ENCODE measurements at regions not wholly inside any gene's neighbourhood (a gene's known extent, or its start where the extent isn't known, plus 50 kb on each side); places are given as distances from the start of the nearest gene placed in this dataset.

DNA sequence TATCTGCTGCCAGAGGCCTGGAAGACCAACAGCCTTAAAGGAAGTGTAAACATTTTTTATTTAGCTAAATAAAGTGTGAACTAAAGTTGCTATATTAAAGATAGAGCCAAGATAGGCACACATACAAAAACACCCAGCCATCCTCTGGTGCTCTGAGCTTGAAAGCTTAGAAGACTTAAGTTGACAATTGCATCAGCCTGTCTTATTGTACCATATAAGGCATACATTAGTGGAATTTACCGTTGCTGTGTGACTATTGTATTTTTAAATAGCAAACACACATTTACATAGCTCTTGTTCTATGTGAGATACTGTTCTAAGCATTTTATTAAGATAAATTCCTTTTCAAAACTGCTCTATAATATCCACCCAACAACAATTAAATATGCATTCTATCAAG lies 736.6 kb upstream of the ZEB2 start:
- H3K4me3 ChIP-seq (ENCODE audit: low read length) = no peak overlapping the region
- H3K4me2 ChIP-seq (ENCODE audit: low read length) = no peak overlapping the region
- H3K9me3 ChIP-seq (replicated peaks; ENCODE audit: low read length) = no peaks in the 10 kb centered on the region
- no peaks in the 10 kb centered on the region for H3K27me3 ChIP-seq (ENCODE audit: control insufficient read depth, insufficient read depth, low read length)
- H3K4me1 ChIP-seq (ENCODE audit: control insufficient read depth, insufficient read depth, low read length) = no peaks in the 10 kb centered on the region
- no peaks in the 10 kb centered on the region for H3K36me3 ChIP-seq (ENCODE audit: insufficient read depth, low read length)
- no peak overlapping the region for H3K9ac ChIP-seq (ENCODE audit: low read depth, low read length)

DNA sequence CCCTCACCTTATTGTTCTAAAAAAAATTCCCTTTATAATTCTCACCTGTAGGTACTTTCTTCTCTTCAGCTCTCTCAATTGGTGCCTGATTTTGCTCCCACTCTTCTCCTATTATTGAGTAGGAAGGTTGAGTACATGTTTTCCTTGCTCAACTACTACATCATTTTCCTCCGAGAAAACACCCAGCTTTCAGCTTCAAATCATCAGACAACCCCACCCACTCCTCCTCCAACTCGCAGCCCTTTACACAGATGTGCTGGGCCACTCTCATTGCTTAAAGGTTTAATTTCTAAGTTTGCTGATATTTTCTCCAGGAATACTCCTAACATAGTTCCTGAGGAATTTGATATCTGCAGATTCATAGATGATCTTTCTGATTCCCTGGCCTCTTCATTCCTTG lies 734.4 kb upstream of the ZEB2 start:
- no peak overlapping the region for H3K4me3 ChIP-seq (ENCODE audit: low read length)
- H3K4me2 ChIP-seq (ENCODE audit: low read length) = no peak overlapping the region
- H3K27me3 ChIP-seq (ENCODE audit: control insufficient read depth, insufficient read depth, low read length) = no peaks in the 10 kb centered on the region
- H3K9ac ChIP-seq (ENCODE audit: low read depth, low read length) = no peak overlapping the region
- H3K9me3 ChIP-seq (replicated peaks; ENCODE audit: low read length) = no peaks in the 10 kb centered on the region
- H3K4me1 ChIP-seq (ENCODE audit: control insufficient read depth, insufficient read depth, low read length) = no peaks in the 10 kb centered on the region
- no peaks in the 10 kb centered on the region for H3K36me3 ChIP-seq (ENCODE audit: insufficient read depth, low read length)

DNA sequence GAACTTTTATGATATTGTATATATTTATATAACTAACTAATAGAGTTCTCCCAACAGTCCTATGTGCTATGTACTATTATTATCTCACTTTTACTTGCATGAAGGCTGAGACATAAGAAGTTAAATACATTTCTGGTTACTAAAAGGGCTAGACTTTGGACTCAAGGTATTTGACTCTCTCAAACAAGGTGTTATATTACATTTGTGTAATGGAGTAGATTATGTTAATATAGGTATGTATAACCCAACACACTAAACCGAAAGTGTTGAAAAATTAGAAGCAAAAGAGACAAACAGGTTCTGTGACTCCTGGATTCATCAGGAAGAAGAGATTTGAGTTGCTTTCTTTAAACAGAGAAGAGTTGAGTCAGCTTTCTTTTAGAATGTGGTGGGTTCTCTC lies 733.6 kb upstream of the ZEB2 start:
- Histone ChIP-seq H3K36me3 (ENCODE audit: insufficient read depth, low read length) (no peaks in the 10 kb centered on the region), H3K4me3 (ENCODE audit: low read length) (no peak overlapping the region), H3K27me3 (ENCODE audit: control insufficient read depth, insufficient read depth, low read length) (no peaks in the 10 kb centered on the region), H3K4me2 (ENCODE audit: low read length) (no peak overlapping the region), H3K9me3 (replicated peaks; ENCODE audit: low read length) (no peaks in the 10 kb centered on the region), H3K9ac (ENCODE audit: low read depth, low read length) (no peak overlapping the region), H3K4me1 (ENCODE audit: control insufficient read depth, insufficient read depth, low read length) (no peaks in the 10 kb centered on the region)

DNA sequence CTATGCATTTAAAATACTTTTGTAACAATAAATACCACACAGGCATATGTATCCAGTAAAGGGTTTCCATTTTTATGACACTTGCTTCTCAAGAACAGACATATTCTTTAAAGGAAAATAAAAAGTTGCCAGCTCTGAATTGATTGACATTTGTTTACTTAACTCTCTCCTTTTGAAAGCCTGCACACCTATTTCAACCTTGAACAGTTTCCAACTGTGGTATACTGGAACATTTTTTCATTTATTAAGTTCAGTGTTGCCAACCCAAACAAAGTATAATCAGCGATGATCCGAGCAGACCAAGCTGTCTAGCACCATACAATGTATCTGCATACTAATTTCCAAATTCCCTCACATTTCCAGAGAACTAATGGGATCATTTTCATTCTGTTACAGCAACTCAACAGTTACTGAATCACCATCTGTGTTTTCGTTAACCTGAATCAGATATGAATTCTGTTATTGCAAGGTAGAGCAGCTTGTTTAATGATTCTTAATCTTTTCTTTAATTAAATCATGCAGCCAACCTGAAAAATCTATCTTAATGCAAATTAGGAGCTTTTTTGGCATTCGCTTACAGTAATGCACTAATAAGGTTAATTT lies 725.5 kb upstream of the ZEB2 start:
- Histone ChIP-seq H3K4me1 (ENCODE audit: control insufficient read depth, insufficient read depth, low read length) (no peaks in the 10 kb centered on the region), H3K4me2 (ENCODE audit: low read length) (no peak overlapping the region), H3K36me3 (ENCODE audit: insufficient read depth, low read length) (no peaks in the 10 kb centered on the region), H3K4me3 (ENCODE audit: low read length) (no peak overlapping the region), H3K9me3 (replicated peaks; ENCODE audit: low read length) (no peaks in the 10 kb centered on the region), H3K9ac (ENCODE audit: low read depth, low read length) (no peak overlapping the region), H3K27me3 (ENCODE audit: control insufficient read depth, insufficient read depth, low read length) (no peaks in the 10 kb centered on the region)

DNA sequence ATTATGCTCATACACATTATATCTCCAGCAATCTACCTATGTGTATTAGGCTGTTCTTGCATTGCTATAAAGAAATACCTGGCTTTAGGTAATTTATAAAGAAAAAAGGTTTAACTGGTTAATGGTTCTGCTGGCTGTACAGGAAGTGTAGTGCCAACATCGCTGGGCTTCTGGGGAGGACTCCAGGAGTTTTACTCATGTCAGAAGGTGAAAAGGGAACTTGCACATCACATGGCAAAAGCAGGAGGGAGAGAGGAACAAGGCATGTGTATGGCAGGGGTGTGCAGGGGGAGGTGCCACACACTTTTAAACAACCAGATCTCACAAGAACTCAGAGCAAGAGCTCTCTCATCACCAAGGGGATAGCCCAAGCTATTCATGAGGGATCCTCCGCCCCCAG lies 715.4 kb upstream of the ZEB2 start:
- Histone ChIP-seq H3K4me2 (ENCODE audit: low read length) (no peak overlapping the region), H3K4me1 (ENCODE audit: control insufficient read depth, insufficient read depth, low read length) (no peaks in the 10 kb centered on the region)

GRCh38 chr2:145230546-145230945 lies 710.6 kb upstream of the ZEB2 start:
- H3K4me2 ChIP-seq (ENCODE audit: low read length) = no peak overlapping the region
- no peaks in the 10 kb centered on the region for H3K27me3 ChIP-seq (ENCODE audit: control insufficient read depth, insufficient read depth, low read length)
- no peaks in the 10 kb centered on the region for H3K4me1 ChIP-seq (ENCODE audit: control insufficient read depth, insufficient read depth, low read length)
- H3K4me3 ChIP-seq (ENCODE audit: low read length) = no peak overlapping the region
- H3K9ac ChIP-seq (ENCODE audit: low read depth, low read length) = no peak overlapping the region
- no peaks in the 10 kb centered on the region for H3K36me3 ChIP-seq (ENCODE audit: insufficient read depth, low read length)
- H3K9me3 ChIP-seq (replicated peaks; ENCODE audit: low read length) = no peaks in the 10 kb centered on the region

More for the DNA sequence above, 715.4 kb upstream of the ZEB2 start:
- Histone ChIP-seq H3K9ac (ENCODE audit: low read depth, low read length) (no peak overlapping the region), H3K36me3 (ENCODE audit: insufficient read depth, low read length) (no peaks in the 10 kb centered on the region), H3K4me3 (ENCODE audit: low read length) (no peak overlapping the region), H3K9me3 (replicated peaks; ENCODE audit: low read length) (no peaks in the 10 kb centered on the region), H3K27me3 (ENCODE audit: control insufficient read depth, insufficient read depth, low read length) (no peaks in the 10 kb centered on the region)

GRCh38 chr2:145228506-145228905 lies 708.6 kb upstream of the ZEB2 start:
- H3K9me3 ChIP-seq (replicated peaks; ENCODE audit: low read length) = no peaks in the 10 kb centered on the region
- no peak overlapping the region for H3K9ac ChIP-seq (ENCODE audit: low read depth, low read length)
- H3K36me3 ChIP-seq (ENCODE audit: insufficient read depth, low read length) = no peaks in the 10 kb centered on the region
- H3K27me3 ChIP-seq (ENCODE audit: control insufficient read depth, insufficient read depth, low read length) = no peaks in the 10 kb centered on the region
- no peak overlapping the region for H3K4me2 ChIP-seq (ENCODE audit: low read length)
- H3K4me3 ChIP-seq (ENCODE audit: low read length) = no peak overlapping the region
- H3K4me1 ChIP-seq (ENCODE audit: control insufficient read depth, insufficient read depth, low read length) = no peaks in the 10 kb centered on the region

DNA sequence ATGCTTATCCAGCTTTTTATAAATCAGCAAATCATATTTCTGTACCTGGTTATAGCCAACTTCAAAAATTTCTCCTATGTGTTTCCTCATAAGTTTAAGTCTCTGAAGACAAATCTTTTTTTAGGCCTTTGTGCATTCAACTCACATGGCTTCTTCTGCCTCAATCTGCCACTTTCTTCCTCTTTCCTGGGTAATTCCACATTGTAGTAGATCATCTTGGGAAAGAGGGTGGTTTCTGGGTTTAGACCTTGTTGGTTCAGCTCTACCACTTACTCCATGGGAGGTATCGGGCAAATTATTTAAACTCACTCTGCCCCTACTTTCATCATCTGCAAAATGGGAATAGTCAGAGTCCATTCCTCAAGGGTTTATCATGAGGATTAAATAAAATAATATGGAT lies 707.0 kb upstream of the ZEB2 start:
- Histone ChIP-seq H3K4me2 (ENCODE audit: low read length) (no peak overlapping the region), H3K36me3 (ENCODE audit: insufficient read depth, low read length) (no peaks in the 10 kb centered on the region), H3K4me1 (ENCODE audit: control insufficient read depth, insufficient read depth, low read length) (no peaks in the 10 kb centered on the region), H3K27me3 (ENCODE audit: control insufficient read depth, insufficient read depth, low read length) (no peaks in the 10 kb centered on the region), H3K4me3 (ENCODE audit: low read length) (no peak overlapping the region), H3K9me3 (replicated peaks; ENCODE audit: low read length) (no peaks in the 10 kb centered on the region), H3K9ac (ENCODE audit: low read depth, low read length) (no peak overlapping the region)

DNA sequence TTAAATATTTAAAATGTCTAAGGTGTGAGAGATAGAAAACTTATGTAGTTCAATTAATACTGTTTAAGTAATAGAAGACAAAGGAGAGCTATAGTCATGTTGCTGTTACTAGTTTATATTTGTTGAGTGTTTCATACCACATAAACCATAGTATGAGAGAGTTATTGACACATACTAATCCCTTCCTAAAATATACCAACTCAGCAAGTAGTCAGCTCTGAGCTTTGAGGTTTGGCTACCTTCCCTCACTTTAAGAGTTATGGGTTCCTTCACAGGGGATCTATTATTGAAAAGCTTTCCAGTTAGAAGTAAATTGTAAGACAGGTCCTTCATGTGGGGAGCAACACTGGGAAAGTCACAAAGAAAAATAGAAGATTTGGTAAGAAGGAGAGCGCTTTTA lies 701.6 kb upstream of the ZEB2 start:
- H3K4me3 ChIP-seq (ENCODE audit: low read length) = no peak overlapping the region
- H3K4me2 ChIP-seq (ENCODE audit: low read length) = no peak overlapping the region
- H3K4me1 ChIP-seq (ENCODE audit: control insufficient read depth, insufficient read depth, low read length) = no peaks in the 10 kb centered on the region
- H3K9me3 ChIP-seq (replicated peaks; ENCODE audit: low read length) = no peaks in the 10 kb centered on the region
- H3K27me3 ChIP-seq (ENCODE audit: control insufficient read depth, insufficient read depth, low read length) = no peaks in the 10 kb centered on the region
- no peaks in the 10 kb centered on the region for H3K36me3 ChIP-seq (ENCODE audit: insufficient read depth, low read length)
- no peak overlapping the region for H3K9ac ChIP-seq (ENCODE audit: low read depth, low read length)

- no peak overlapping the region for H3K9ac ChIP-seq (ENCODE audit: low read depth, low read length)
- no peaks in the 10 kb centered on the region for H3K4me1 ChIP-seq (ENCODE audit: control insufficient read depth, insufficient read depth, low read length)
- no peaks in the 10 kb centered on the region for H3K27me3 ChIP-seq (ENCODE audit: control insufficient read depth, insufficient read depth, low read length)
- no peaks in the 10 kb centered on the region for H3K36me3 ChIP-seq (ENCODE audit: insufficient read depth, low read length)
- no peaks in the 10 kb centered on the region for H3K9me3 ChIP-seq (replicated peaks; ENCODE audit: low read length)
- no peak overlapping the region for H3K4me2 ChIP-seq (ENCODE audit: low read length)
- no peak overlapping the region for H3K4me3 ChIP-seq (ENCODE audit: low read length)
Observed at GRCh38 chr2:145221032-145221431, 701.1 kb upstream of the ZEB2 start.

DNA sequence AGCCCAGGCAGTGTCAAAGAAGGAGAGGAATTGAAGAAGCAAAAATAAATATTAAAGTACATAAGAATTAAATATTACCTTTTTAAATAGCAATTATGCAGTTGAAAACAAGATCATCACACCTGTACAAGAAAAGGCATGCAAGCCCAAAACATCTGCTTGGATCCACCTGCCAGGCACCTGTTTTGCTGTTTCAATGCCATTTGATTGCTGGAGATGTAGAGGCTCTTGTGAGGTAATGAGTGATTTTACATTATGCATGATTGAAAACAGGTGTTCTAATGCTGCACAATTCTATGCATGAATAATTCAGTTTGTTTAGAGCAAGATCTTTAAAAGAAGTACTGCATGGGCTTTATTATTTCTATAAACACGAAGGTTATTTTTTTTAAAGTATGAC lies 700.6 kb upstream of the ZEB2 start:
- H3K9ac ChIP-seq (ENCODE audit: low read depth, low read length) = no peak overlapping the region
- H3K4me3 ChIP-seq (ENCODE audit: low read length) = no peak overlapping the region
- H3K4me1 ChIP-seq (ENCODE audit: control insufficient read depth, insufficient read depth, low read length) = no peaks in the 10 kb centered on the region
- H3K27me3 ChIP-seq (ENCODE audit: control insufficient read depth, insufficient read depth, low read length) = no peaks in the 10 kb centered on the region
- no peaks in the 10 kb centered on the region for H3K9me3 ChIP-seq (replicated peaks; ENCODE audit: low read length)
- H3K4me2 ChIP-seq (ENCODE audit: low read length) = no peak overlapping the region
- H3K36me3 ChIP-seq (ENCODE audit: insufficient read depth, low read length) = no peaks in the 10 kb centered on the region

DNA sequence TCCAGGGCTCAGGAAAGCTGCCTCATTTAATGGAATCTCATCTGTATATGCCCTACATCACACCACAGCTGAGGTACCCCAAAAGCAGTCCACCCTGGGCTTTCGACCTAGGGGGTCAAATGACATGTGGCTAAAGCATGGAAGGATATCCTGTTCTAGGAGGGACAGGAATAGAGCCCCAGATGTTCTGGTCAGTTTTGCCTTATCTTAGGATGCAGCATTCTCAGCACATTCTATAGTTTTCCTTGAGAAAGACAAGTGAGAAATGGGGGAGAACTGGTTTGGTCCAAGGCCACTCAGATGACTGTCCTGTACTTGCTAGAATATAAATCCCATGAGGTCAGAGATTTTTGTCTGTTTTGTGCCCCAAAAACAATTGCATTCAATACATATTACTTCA lies 688.0 kb upstream of the ZEB2 start:
- no peaks in the 10 kb centered on the region for H3K36me3 ChIP-seq (ENCODE audit: insufficient read depth, low read length)
- H3K9me3 ChIP-seq (replicated peaks; ENCODE audit: low read length) = no peaks in the 10 kb centered on the region
- no peaks in the 10 kb centered on the region for H3K4me1 ChIP-seq (ENCODE audit: control insufficient read depth, insufficient read depth, low read length)
- no peak overlapping the region for H3K4me2 ChIP-seq (ENCODE audit: low read length)
- no peak overlapping the region for H3K9ac ChIP-seq (ENCODE audit: low read depth, low read length)
- no peaks in the 10 kb centered on the region for H3K27me3 ChIP-seq (ENCODE audit: control insufficient read depth, insufficient read depth, low read length)
- H3K4me3 ChIP-seq (ENCODE audit: low read length) = no peak overlapping the region

All from skeletal muscle satellite cell (primary cell).